ENCODE measurements at regions not wholly inside any gene's neighbourhood (a gene's known extent, or its start where the extent isn't known, plus 50 kb on each side); places are given as distances from the start of the nearest gene placed in this dataset.

- H3K9me3 ChIP-seq (replicated peaks; ENCODE audit: control insufficient read depth, low read depth, low read length): no peaks in the 10 kb centered on the region
- no peaks in the 10 kb centered on the region for H3K36me3 ChIP-seq (ENCODE audit: control insufficient read depth, insufficient read depth, low read length)
- no CpG with 5 or more reads among the region's 1 CpG for WGBS (ENCODE audit: insufficient coverage)
- no peak for DNase-seq
- no peaks in the 10 kb centered on the region for H3K27me3 ChIP-seq (ENCODE audit: control insufficient read depth, insufficient read depth, low read length)
- H3K4me3 ChIP-seq (ENCODE audit: low read length): no peak overlapping the region
- no peaks in the 10 kb centered on the region for H3K4me1 ChIP-seq (ENCODE audit: control insufficient read depth, insufficient read depth, low read length)
- no peak overlapping the region for H3K27ac ChIP-seq (ENCODE audit: low read length)
Observed at GRCh38 chr12:65517656-65518210, 239.2 kb downstream of the MSRB3 start.

GRCh38 chr12:65518771-65519170 lies 240.3 kb downstream of the MSRB3 start:
- no peak overlapping the region for H3K4me3 ChIP-seq (ENCODE audit: low read length)
- H3K27ac ChIP-seq (ENCODE audit: low read length): no peak overlapping the region
- no peaks in the 10 kb centered on the region for H3K9me3 ChIP-seq (replicated peaks; ENCODE audit: control insufficient read depth, low read depth, low read length)
- H3K27me3 ChIP-seq (ENCODE audit: control insufficient read depth, insufficient read depth, low read length): no peaks in the 10 kb centered on the region
- no peaks in the 10 kb centered on the region for H3K36me3 ChIP-seq (ENCODE audit: control insufficient read depth, insufficient read depth, low read length)
- no peaks in the 10 kb centered on the region for H3K4me1 ChIP-seq (ENCODE audit: control insufficient read depth, insufficient read depth, low read length)
- DNase-seq: no peak

GRCh38 chr12:65520658-65521057 lies 242.2 kb downstream of the MSRB3 start:
- H3K9me3 ChIP-seq (replicated peaks; ENCODE audit: control insufficient read depth, low read depth, low read length): no peaks in the 10 kb centered on the region
- DNase-seq: no peak
- no peaks in the 10 kb centered on the region for H3K4me1 ChIP-seq (ENCODE audit: control insufficient read depth, insufficient read depth, low read length)
- H3K27ac ChIP-seq (ENCODE audit: low read length): no peak overlapping the region
- H3K36me3 ChIP-seq (ENCODE audit: control insufficient read depth, insufficient read depth, low read length): no peaks in the 10 kb centered on the region
- 100% methylated on average over 1 of the region's 1 CpG for WGBS (ENCODE audit: insufficient coverage)
- H3K4me3 ChIP-seq (ENCODE audit: low read length): no peak overlapping the region
- H3K27me3 ChIP-seq (ENCODE audit: control insufficient read depth, insufficient read depth, low read length): no peaks in the 10 kb centered on the region

- 61% methylated on average over 8 of the region's 12 CpGs for WGBS (ENCODE audit: insufficient coverage)
- Histone ChIP-seq H3K36me3 (ENCODE audit: control insufficient read depth, insufficient read depth, low read length) (no peaks in the 10 kb centered on the region), H3K9me3 (replicated peaks; ENCODE audit: control insufficient read depth, low read depth, low read length) (peaks cover 2% of the 10 kb centered on the region), H3K27me3 (ENCODE audit: control insufficient read depth, insufficient read depth, low read length) (no peaks in the 10 kb centered on the region), H3K27ac (ENCODE audit: low read length) (no peak overlapping the region), H3K4me3 (ENCODE audit: low read length) (no peak overlapping the region), H3K4me1 (ENCODE audit: control insufficient read depth, insufficient read depth, low read length) (no peaks in the 10 kb centered on the region)
- DNase-seq: no peak
Observed at GRCh38 chr12:65522956-65523860, 244.7 kb downstream of the MSRB3 start.

GRCh38 chr12:65524666-65525065 lies 246.2 kb downstream of the MSRB3 start:
- Histone ChIP-seq H3K4me3 (ENCODE audit: low read length) (no peak overlapping the region), H3K27me3 (ENCODE audit: control insufficient read depth, insufficient read depth, low read length) (no peaks in the 10 kb centered on the region), H3K4me1 (ENCODE audit: control insufficient read depth, insufficient read depth, low read length) (no peaks in the 10 kb centered on the region), H3K9me3 (replicated peaks; ENCODE audit: control insufficient read depth, low read depth, low read length) (peaks cover 2% of the 10 kb centered on the region), H3K27ac (ENCODE audit: low read length) (no peak overlapping the region), H3K36me3 (ENCODE audit: control insufficient read depth, insufficient read depth, low read length) (no peaks in the 10 kb centered on the region)
- DNase-seq: no peak
- WGBS (ENCODE audit: insufficient coverage): 83% methylated on average over 1 of the region's 2 CpGs

- no peaks in the 10 kb centered on the region for H3K27me3 ChIP-seq (ENCODE audit: control insufficient read depth, insufficient read depth, low read length)
- DNase-seq: no peak
- 60% methylated on average over 1 of the region's 3 CpGs for WGBS (ENCODE audit: insufficient coverage)
- H3K4me1 ChIP-seq (ENCODE audit: control insufficient read depth, insufficient read depth, low read length): no peaks in the 10 kb centered on the region
- no peaks in the 10 kb centered on the region for H3K36me3 ChIP-seq (ENCODE audit: control insufficient read depth, insufficient read depth, low read length)
- peaks cover 2% of the 10 kb centered on the region for H3K9me3 ChIP-seq (replicated peaks; ENCODE audit: control insufficient read depth, low read depth, low read length)
- H3K4me3 ChIP-seq (ENCODE audit: low read length): no peak overlapping the region
- H3K27ac ChIP-seq (ENCODE audit: low read length): no peak overlapping the region
Observed at GRCh38 chr12:65525491-65526141, 247.1 kb downstream of the MSRB3 start.

GRCh38 chr12:65526311-65526710 lies 247.8 kb downstream of the MSRB3 start:
- Histone ChIP-seq H3K9me3 (replicated peaks; ENCODE audit: control insufficient read depth, low read depth, low read length) (peaks cover 2% of the 10 kb centered on the region), H3K4me3 (ENCODE audit: low read length) (no peak overlapping the region), H3K4me1 (ENCODE audit: control insufficient read depth, insufficient read depth, low read length) (no peaks in the 10 kb centered on the region), H3K27me3 (ENCODE audit: control insufficient read depth, insufficient read depth, low read length) (no peaks in the 10 kb centered on the region), H3K27ac (ENCODE audit: low read length) (no peak overlapping the region), H3K36me3 (ENCODE audit: control insufficient read depth, insufficient read depth, low read length) (no peaks in the 10 kb centered on the region)
- WGBS (ENCODE audit: insufficient coverage): 67% methylated on average over 2 of the region's 2 CpGs
- no peak for DNase-seq

GRCh38 chr12:65528127-65528526 lies 249.6 kb downstream of the MSRB3 start:
- H3K27me3 ChIP-seq (ENCODE audit: control insufficient read depth, insufficient read depth, low read length): no peaks in the 10 kb centered on the region
- H3K27ac ChIP-seq (ENCODE audit: low read length): no peak overlapping the region
- peaks cover 2% of the 10 kb centered on the region for H3K9me3 ChIP-seq (replicated peaks; ENCODE audit: control insufficient read depth, low read depth, low read length)
- H3K36me3 ChIP-seq (ENCODE audit: control insufficient read depth, insufficient read depth, low read length): no peaks in the 10 kb centered on the region
- H3K4me3 ChIP-seq (ENCODE audit: low read length): no peak overlapping the region
- peaks cover 3% of the 10 kb centered on the region for H3K4me1 ChIP-seq (ENCODE audit: control insufficient read depth, insufficient read depth, low read length)
- no peak for DNase-seq
- no CpG with 5 or more reads among the region's 3 CpGs for WGBS (ENCODE audit: insufficient coverage)

GRCh38 chr12:65529106-65529505 lies 250.6 kb downstream of the MSRB3 start:
- H3K4me3 ChIP-seq (ENCODE audit: low read length): no peak overlapping the region
- H3K27me3 ChIP-seq (ENCODE audit: control insufficient read depth, insufficient read depth, low read length): no peaks in the 10 kb centered on the region
- H3K9me3 ChIP-seq (replicated peaks; ENCODE audit: control insufficient read depth, low read depth, low read length): peaks cover 2% of the 10 kb centered on the region
- peaks cover 10% of the 10 kb centered on the region for H3K4me1 ChIP-seq (ENCODE audit: control insufficient read depth, insufficient read depth, low read length)
- no peak overlapping the region for H3K27ac ChIP-seq (ENCODE audit: low read length)
- no peaks in the 10 kb centered on the region for H3K36me3 ChIP-seq (ENCODE audit: control insufficient read depth, insufficient read depth, low read length)
- no peak for DNase-seq
- no CpG with 5 or more reads among the region's 2 CpGs for WGBS (ENCODE audit: insufficient coverage)

GRCh38 chr12:65529771-65530435 lies 251.4 kb downstream of the MSRB3 start:
- no peak for DNase-seq
- H3K27ac ChIP-seq (ENCODE audit: low read length): no peak overlapping the region
- peaks cover 2% of the 10 kb centered on the region for H3K9me3 ChIP-seq (replicated peaks; ENCODE audit: control insufficient read depth, low read depth, low read length)
- H3K4me3 ChIP-seq (ENCODE audit: low read length): no peak overlapping the region
- no peaks in the 10 kb centered on the region for H3K36me3 ChIP-seq (ENCODE audit: control insufficient read depth, insufficient read depth, low read length)
- 61% methylated on average over 6 of the region's 7 CpGs for WGBS (ENCODE audit: insufficient coverage)
- H3K27me3 ChIP-seq (ENCODE audit: control insufficient read depth, insufficient read depth, low read length): no peaks in the 10 kb centered on the region
- H3K4me1 ChIP-seq (ENCODE audit: control insufficient read depth, insufficient read depth, low read length): peaks cover 10% of the 10 kb centered on the region
